Adrenal gland (tissue), 5 donors: ENCODE measurements at regions not wholly inside any gene's neighbourhood (a gene's known extent, or its start where the extent isn't known, plus 50 kb on each side); places are given as distances from the start of the nearest gene placed in this dataset.

Experiments
- POLR2A ChIP-seq, 2 donors: fragments of 450-650 bp; IDR thresholded peaks; one replicate each; pipeline ENCODE4 v1.6.1; 2017; ENCODE audit warnings: antibody characterized with exemption in 2 of 2, mild to moderate bottlenecking in 2 of 2, moderate library complexity in 1 of 2
- TF ChIP-seq, protein P1 (sequence below), 6 experiments: fragments of 450-650 bp in 4 of 6; fragments of 200-600 bp in 2 of 6; sonication (generic) in 1 of 6; IDR thresholded peaks; 1 replicate in 5 of 6; 2 replicates in 1 of 6; pipeline versions ENCODE4 v1.5.1 to v1.8.0; 2016 to 2021; ENCODE audit warnings: antibody characterized with exemption in 6 of 6, mild to moderate bottlenecking in 2 of 6, moderate library complexity in 1 of 6
- donor health status: DM: no; HTN: no; CAD: no.

DNA sequence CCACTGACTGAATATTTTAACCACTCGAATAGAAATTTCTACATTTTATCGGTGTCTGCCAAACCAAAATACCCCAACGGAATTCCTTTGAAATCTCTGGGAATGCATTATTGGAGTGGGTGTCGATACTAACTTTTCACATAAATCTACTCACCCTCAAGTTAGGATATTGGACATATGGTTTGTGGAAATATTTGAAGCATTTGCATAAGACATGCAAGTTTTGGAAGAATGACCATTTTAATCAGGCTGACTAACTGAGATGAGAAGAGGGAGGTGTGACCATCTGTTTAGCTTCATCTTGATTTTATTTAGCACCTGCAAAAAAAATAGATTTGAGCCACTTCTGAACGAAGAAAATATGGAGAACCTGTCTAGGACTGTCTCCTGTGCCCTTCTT is 61.2 kb downstream of the KLF6 start:
- TF ChIP-seq, protein P1, sequence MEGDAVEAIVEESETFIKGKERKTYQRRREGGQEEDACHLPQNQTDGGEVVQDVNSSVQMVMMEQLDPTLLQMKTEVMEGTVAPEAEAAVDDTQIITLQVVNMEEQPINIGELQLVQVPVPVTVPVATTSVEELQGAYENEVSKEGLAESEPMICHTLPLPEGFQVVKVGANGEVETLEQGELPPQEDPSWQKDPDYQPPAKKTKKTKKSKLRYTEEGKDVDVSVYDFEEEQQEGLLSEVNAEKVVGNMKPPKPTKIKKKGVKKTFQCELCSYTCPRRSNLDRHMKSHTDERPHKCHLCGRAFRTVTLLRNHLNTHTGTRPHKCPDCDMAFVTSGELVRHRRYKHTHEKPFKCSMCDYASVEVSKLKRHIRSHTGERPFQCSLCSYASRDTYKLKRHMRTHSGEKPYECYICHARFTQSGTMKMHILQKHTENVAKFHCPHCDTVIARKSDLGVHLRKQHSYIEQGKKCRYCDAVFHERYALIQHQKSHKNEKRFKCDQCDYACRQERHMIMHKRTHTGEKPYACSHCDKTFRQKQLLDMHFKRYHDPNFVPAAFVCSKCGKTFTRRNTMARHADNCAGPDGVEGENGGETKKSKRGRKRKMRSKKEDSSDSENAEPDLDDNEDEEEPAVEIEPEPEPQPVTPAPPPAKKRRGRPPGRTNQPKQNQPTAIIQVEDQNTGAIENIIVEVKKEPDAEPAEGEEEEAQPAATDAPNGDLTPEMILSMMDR (IDR thresholded peaks at IDR 0.05), result no peak
- no peak for TF ChIP-seq POLR2A (IDR thresholded peaks at IDR 0.05)
